IMR-90 (cell line): ENCODE measurements at regions not wholly inside any gene's neighbourhood (a gene's known extent, or its start where the extent isn't known, plus 50 kb on each side); places are given as distances from the start of the nearest gene placed in this dataset.

Experiments
- ATAC-seq: fragments of 200-7000 bp; cut with Tn5 transposase; 2 replicates; pipeline ENCODE4 v1.9.1; 2020; ENCODE audit warnings: low read depth, mild to moderate bottlenecking, moderate library complexity
- BruUV-seq: library from RNA; stranded (reverse); fragments of 400-500 nt; replicated peaks from 2 replicates; lab custom pipeline; 2021; lab: Mats Ljungman, UMichigan
- CTCF ChIA-PET: fragments of 300-600 bp; formaldehyde crosslinking; extraction: SDS; loops from one replicate; lab custom pipeline; 2021; ENCODE audit warnings: antibody characterized with exemption; lab: Yijun Ruan, JAX
- POLR2A ChIA-PET: fragments of 300-600 bp; sonication (Branson Sonifier 250); formaldehyde crosslinking; loops from one replicate; lab custom pipeline; 2022; ENCODE audit warnings: antibody characterized with exemption; ENCODE audit not compliant: unreplicated experiment; lab: Charles Lee
- DNase-seq: peaks from one replicate; pipeline ENCODE4 v3.0.0; 2013
- H2AFZ ChIP-seq: replicated peaks from 2 replicates; pipeline ENCODE3; 2013; ENCODE audit warnings: low read length, mild to moderate bottlenecking; ENCODE audit not compliant: poor library complexity
- H2AK5ac ChIP-seq: 2 replicates; pipeline ENCODE4 v1.6.1; 2013; ENCODE audit warnings: low read depth, low read length, inconsistent platforms
- H2AK9ac ChIP-seq: replicated peaks from 2 replicates; pipeline ENCODE3; 2013; ENCODE audit warnings: mild to moderate bottlenecking, low read depth, low read length, moderate library complexity; ENCODE audit not compliant: poor library complexity
- H2BK120ac ChIP-seq: 2 replicates; pipeline ENCODE4 v1.6.1; 2013; ENCODE audit warnings: low read depth, low read length, inconsistent platforms
- H2BK15ac ChIP-seq: 3 replicates; pipeline ENCODE4 v1.6.1; 2013; ENCODE audit warnings: low read depth, low read length, inconsistent platforms
- H2BK20ac ChIP-seq: 2 replicates; pipeline ENCODE4 v1.6.1; 2013; ENCODE audit warnings: low read depth, mild to moderate bottlenecking, inconsistent platforms, low read length, moderate library complexity
- H2BK5ac ChIP-seq: 2 replicates; pipeline ENCODE4 v1.6.1; 2013; ENCODE audit warnings: mild to moderate bottlenecking, low read depth, low read length, inconsistent platforms; ENCODE audit not compliant: poor library complexity, severe bottlenecking
- H3K14ac ChIP-seq: replicated peaks from 2 replicates; pipeline ENCODE4 v1.6.1; 2013; ENCODE audit warnings: low read depth, low read length, inconsistent platforms
- H3K18ac ChIP-seq: 2 replicates; pipeline ENCODE4 v1.6.1; 2013; ENCODE audit warnings: low read depth, low read length, control low read depth
- H3K23ac ChIP-seq: 2 replicates; pipeline ENCODE4 v1.6.1; 2013; ENCODE audit warnings: low read depth, low read length, inconsistent platforms
- H3K27ac ChIP-seq: 2 replicates; pipeline ENCODE4 v1.5.1; 2013; ENCODE audit warnings: mild to moderate bottlenecking, control low read depth, low read length; ENCODE audit not compliant: insufficient read depth
- H3K27me3 ChIP-seq: 2 replicates; pipeline ENCODE4 v1.6.1; 2013; ENCODE audit warnings: low read length; ENCODE audit not compliant: control insufficient read depth, insufficient read depth
- H3K36me3 ChIP-seq: 2 replicates; pipeline ENCODE4 v1.6.1; 2013; ENCODE audit warnings: low read length, mixed read lengths; ENCODE audit not compliant: control insufficient read depth, insufficient read depth
- H3K4ac ChIP-seq: 2 replicates; pipeline ENCODE4 v1.6.1; 2013; ENCODE audit warnings: low read depth, low read length, inconsistent platforms
- H3K4me1 ChIP-seq: 2 replicates; pipeline ENCODE4 v1.6.1; 2013; ENCODE audit warnings: low read length, mixed read lengths; ENCODE audit not compliant: control insufficient read depth, insufficient read depth
- H3K4me2 ChIP-seq: 2 replicates; pipeline ENCODE4 v1.6.1; 2013; ENCODE audit warnings: low read depth, mild to moderate bottlenecking, control low read depth, low read length, moderate library complexity
- H3K4me3 ChIP-seq: 2 replicates; pipeline ENCODE4 v1.5.1; 2013; ENCODE audit warnings: low read depth, mild to moderate bottlenecking, control low read depth, low read length, moderate library complexity; ENCODE audit not compliant: insufficient read depth
- H3K56ac ChIP-seq: 2 replicates; pipeline ENCODE4 v1.6.1; 2013; ENCODE audit warnings: low read length, inconsistent platforms; ENCODE audit not compliant: insufficient read depth; ENCODE audit errors: extremely low read depth
- H3K79me1 ChIP-seq, 2 experiments: 2 replicates each; pipeline ENCODE4 v1.6.1; 2013; ENCODE audit warnings: low read length in 2 of 2, inconsistent platforms in 1 of 2, low read depth in 1 of 2
- H3K9ac ChIP-seq: 2 replicates; pipeline ENCODE4 v1.6.1; 2013; ENCODE audit warnings: low read depth, low read length, control low read depth
- H3K9me1 ChIP-seq: 2 replicates; pipeline ENCODE4 v1.6.1; 2013; ENCODE audit warnings: low read length, inconsistent platforms; ENCODE audit not compliant: insufficient read depth
- H3K9me3 ChIP-seq: 2 replicates; pipeline ENCODE4 v1.6.1; 2013; ENCODE audit warnings: low read length; ENCODE audit not compliant: control insufficient read depth, insufficient read depth
- H4K20me1 ChIP-seq: 2 replicates; pipeline ENCODE4 v1.6.1; 2013; ENCODE audit warnings: low read length, inconsistent platforms; ENCODE audit not compliant: insufficient read depth
- H4K5ac ChIP-seq: 2 replicates; pipeline ENCODE4 v1.6.1; 2013; ENCODE audit warnings: mild to moderate bottlenecking, low read depth, low read length, control low read depth
- H4K8ac ChIP-seq, 2 experiments: 2 replicates each; pipeline ENCODE4 v1.6.1; 2013; ENCODE audit warnings: low read depth in 2 of 2, low read length in 2 of 2, control low read depth in 1 of 2, inconsistent platforms in 1 of 2
- H4K91ac ChIP-seq: 2 replicates; pipeline ENCODE4 v1.6.1; 2013; ENCODE audit warnings: low read depth, low read length, inconsistent platforms; ENCODE audit not compliant: insufficient read depth
- BHLHE40 ChIP-seq: fragments of 150-350 bp; IDR thresholded peaks from 2 replicates; pipeline ENCODE4 v1.6.1; 2016; ENCODE audit warnings: mild to moderate bottlenecking, low read depth, low read length
- CEBPB ChIP-seq: IDR thresholded peaks from 2 replicates; pipeline ENCODE4 v1.6.1; 2012; ENCODE audit warnings: low read depth, low read length, improper control_type of control experiment
- CHD1 ChIP-seq: IDR thresholded peaks from 2 replicates; pipeline ENCODE4 v1.6.1; 2012; ENCODE audit warnings: low read depth, low read length, improper control_type of control experiment
- FOS ChIP-seq: fragments of 150-350 bp; IDR thresholded peaks from 2 replicates; pipeline ENCODE4 v1.6.1; 2016; ENCODE audit warnings: low read depth, low read length
- RAD21 ChIP-seq: IDR thresholded peaks from 2 replicates; pipeline ENCODE4 v1.6.1; 2012; ENCODE audit warnings: low read length, improper control_type of control experiment
- WGBS, 2 experiments: methylation state at CpG; one replicate each; pipeline versions ENCODE4 v1.1.5 to v1.1.7; 2013; ENCODE audit warnings: missing lambda C conversion rate in 2 of 2; ENCODE audit not compliant: insufficient read length in 1 of 2; ENCODE audit errors: extremely low coverage in 2 of 2; 5-methylcytosine and 5-hydroxymethylcytosine counted together
- dilution Hi-C: fragments of 300-500 bp; cut with HindIII; formaldehyde crosslinking; loops from one replicate; pipeline ENCODE4 v1.14.3; 2018; ENCODE audit warnings: low sequenced_read_pairs; ENCODE audit not compliant: unreplicated experiment
- in situ Hi-C: fragments of 300-500 bp; cut with MboI; formaldehyde crosslinking; loops from 3 replicates; pipeline ENCODE4 v1.14.3; 2019; ENCODE audit warnings: low sequenced_read_pairs, inconsistent platforms, mixed read lengths
- intact Hi-C: fragments of 100-400 bp; cut with micrococcal nuclease; formaldehyde crosslinking; loops from 2 replicates; pipeline ENCODE4 v1.10.0; 2022
- TF ChIP-seq, protein P1 (sequence below): conservative IDR thresholded peaks from 2 replicates; pipeline ENCODE4 v1.5.1; 2012; ENCODE audit warnings: mild to moderate bottlenecking, low read depth, low read length, improper control_type of control experiment
- TF ChIP-seq, protein P2 (sequence below): fragments of 150-350 bp; IDR thresholded peaks from 2 replicates; pipeline ENCODE4 v1.6.1; 2017; ENCODE audit warnings: mild to moderate bottlenecking, antibody characterized with exemption, low read length, low read depth

DNA sequence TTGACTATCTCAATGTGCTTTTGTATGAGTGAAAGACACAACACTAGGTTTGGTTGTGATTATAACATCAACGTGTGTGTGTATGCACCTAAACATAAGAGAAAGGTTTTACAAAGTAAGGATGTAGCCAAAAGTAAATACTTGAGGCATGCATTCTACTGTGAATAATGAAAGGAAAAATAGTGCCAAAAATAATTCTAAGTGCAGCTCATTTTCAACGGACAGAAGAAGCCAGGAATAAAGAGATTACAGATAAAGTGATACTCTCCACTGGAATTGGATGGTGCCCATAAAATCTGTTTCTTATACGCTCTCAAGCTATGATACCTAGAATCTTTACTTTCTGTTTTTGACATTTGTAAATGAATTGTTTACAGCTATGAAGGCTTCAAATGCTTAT, 135.0 kb upstream of the TMEM72 start:
- Histone ChIP-seq H3K4me3 (no peak overlapping the region), H2AK9ac (no peak overlapping the region), H3K9ac (no peak overlapping the region), H4K91ac (no peak overlapping the region), H2BK120ac (no peak overlapping the region), H3K27ac (no peak overlapping the region), H3K4ac (no peak overlapping the region), H3K9me3 (no peaks in the 10 kb centered on the region), H4K8ac (no peak overlapping the region), H3K36me3 (no peaks in the 10 kb centered on the region), H3K23ac (no peak overlapping the region), H2AK5ac (0 out of 2 replicates have a peak overlapping the region, but pooled peaks have one; percentile 48), H2BK20ac (no peak overlapping the region), H3K27me3 (no peaks in the 10 kb centered on the region; the same call in 1 of the 2 replicates), H3K56ac (no peak overlapping the region), H3K4me2 (no peak overlapping the region), H3K4me1 (peaks cover 9% of the 10 kb centered on the region), H2AFZ (no peak overlapping the region), H3K79me1 (no peaks in the 10 kb centered on the region), H2BK15ac (no peak overlapping the region), H3K14ac (no peak overlapping the region), H4K20me1 (no peaks in the 10 kb centered on the region), H2BK5ac (no peak overlapping the region), H4K5ac (no peak overlapping the region), H3K18ac (no peak overlapping the region), H3K9me1 (peaks cover 10% of the 10 kb centered on the region)
- 60% methylated on average over 1 of the region's 3 CpGs; no CpG with 5 or more reads in 1 of the 2 experiments for WGBS, 2 experiments
- dilution Hi-C loops, result no loop called here
- BruUV-seq, result no TSS peak
- POLR2A ChIA-PET, result no interaction called here
- ATAC-seq (no peak), DNase-seq (no peak)
- intact Hi-C loops, result no loop called here
- TF ChIP-seq, protein P1, sequence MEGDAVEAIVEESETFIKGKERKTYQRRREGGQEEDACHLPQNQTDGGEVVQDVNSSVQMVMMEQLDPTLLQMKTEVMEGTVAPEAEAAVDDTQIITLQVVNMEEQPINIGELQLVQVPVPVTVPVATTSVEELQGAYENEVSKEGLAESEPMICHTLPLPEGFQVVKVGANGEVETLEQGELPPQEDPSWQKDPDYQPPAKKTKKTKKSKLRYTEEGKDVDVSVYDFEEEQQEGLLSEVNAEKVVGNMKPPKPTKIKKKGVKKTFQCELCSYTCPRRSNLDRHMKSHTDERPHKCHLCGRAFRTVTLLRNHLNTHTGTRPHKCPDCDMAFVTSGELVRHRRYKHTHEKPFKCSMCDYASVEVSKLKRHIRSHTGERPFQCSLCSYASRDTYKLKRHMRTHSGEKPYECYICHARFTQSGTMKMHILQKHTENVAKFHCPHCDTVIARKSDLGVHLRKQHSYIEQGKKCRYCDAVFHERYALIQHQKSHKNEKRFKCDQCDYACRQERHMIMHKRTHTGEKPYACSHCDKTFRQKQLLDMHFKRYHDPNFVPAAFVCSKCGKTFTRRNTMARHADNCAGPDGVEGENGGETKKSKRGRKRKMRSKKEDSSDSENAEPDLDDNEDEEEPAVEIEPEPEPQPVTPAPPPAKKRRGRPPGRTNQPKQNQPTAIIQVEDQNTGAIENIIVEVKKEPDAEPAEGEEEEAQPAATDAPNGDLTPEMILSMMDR, result no peak
- TF ChIP-seq RAD21, result no peak
- no peak for TF ChIP-seq FOS
- no peak for TF ChIP-seq BHLHE40
- TF ChIP-seq CHD1, result no peak
- TF ChIP-seq CEBPB, result no peak
- TF ChIP-seq, protein P2, sequence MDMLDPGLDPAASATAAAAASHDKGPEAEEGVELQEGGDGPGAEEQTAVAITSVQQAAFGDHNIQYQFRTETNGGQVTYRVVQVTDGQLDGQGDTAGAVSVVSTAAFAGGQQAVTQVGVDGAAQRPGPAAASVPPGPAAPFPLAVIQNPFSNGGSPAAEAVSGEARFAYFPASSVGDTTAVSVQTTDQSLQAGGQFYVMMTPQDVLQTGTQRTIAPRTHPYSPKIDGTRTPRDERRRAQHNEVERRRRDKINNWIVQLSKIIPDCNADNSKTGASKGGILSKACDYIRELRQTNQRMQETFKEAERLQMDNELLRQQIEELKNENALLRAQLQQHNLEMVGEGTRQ, result no peak
- in situ Hi-C loops, result no loop called here
- CTCF ChIA-PET, result interaction anchor here (1.1 kb wide), 1 partner anchor 60 kb away, joined by 4 read pairs; no protein-coding TSS in a partner anchor
